NCI-H1105 treated with DMSO at 0.1 percent for 48 hours (cell line): ENCODE measurements at regions not wholly inside any gene's neighbourhood (a gene's known extent, or its start where the extent isn't known, plus 50 kb on each side); places are given as distances from the start of the nearest gene placed in this dataset.
A peak's percentile ranks its signal among the peaks of the same experiment; 100 is the strongest.

Source experiments
- DNase-seq: peaks from one replicate; lab custom pipeline; 2025; lab: John Stamatoyannopoulos, UW

GRCh38 chr4:19402581-19403065 is 849.1 kb upstream of the SLIT2 start:
- DNase-seq = no peak

GRCh38 chr4:19401301-19402080 is 850.2 kb upstream of the SLIT2 start:
- no peak for DNase-seq

- DNase-seq = no peak
Observed at GRCh38 chr4:19400820-19401219, 850.9 kb upstream of the SLIT2 start.

- DNase-seq = no peak
Observed at GRCh38 chr4:19399001-19399400, 852.7 kb upstream of the SLIT2 start.

GRCh38 chr4:19386786-19387185 is 864.9 kb upstream of the SLIT2 start:
- DNase-seq = no peak

GRCh38 chr4:19382993-19383756 is 868.5 kb upstream of the SLIT2 start:
- DNase-seq = no peak

GRCh38 chr4:19381068-19381467 is 870.6 kb upstream of the SLIT2 start:
- no peak for DNase-seq

GRCh38 chr4:19380600-19380999 is 871.1 kb upstream of the SLIT2 start:
- DNase-seq = no peak

- DNase-seq = no peak
Observed at GRCh38 chr4:19379191-19379708, 872.5 kb upstream of the SLIT2 start.

GRCh38 chr4:19375931-19376330 is 875.8 kb upstream of the SLIT2 start:
- DNase-seq = no peak

GRCh38 chr4:19375136-19375804 is 876.4 kb upstream of the SLIT2 start:
- peak; percentile 24 for DNase-seq

GRCh38 chr4:19372390-19372789 is 879.3 kb upstream of the SLIT2 start:
- no peak for DNase-seq

- DNase-seq = no peak
Observed at GRCh38 chr4:19368800-19369199, 882.9 kb upstream of the SLIT2 start.

- DNase-seq = no peak
Observed at GRCh38 chr4:19366916-19367315, 884.8 kb upstream of the SLIT2 start.

- DNase-seq = no peak
Observed at GRCh38 chr4:19358015-19358414, 893.7 kb upstream of the SLIT2 start.

- DNase-seq = no peak
Observed at GRCh38 chr4:19349416-19349815, 902.3 kb upstream of the SLIT2 start.

GRCh38 chr4:19348746-19349145 is 903.0 kb upstream of the SLIT2 start:
- DNase-seq = no peak

GRCh38 chr4:19346636-19347035 is 905.1 kb upstream of the SLIT2 start:
- no peak for DNase-seq

- no peak for DNase-seq
Observed at GRCh38 chr4:19329631-19330030, 922.1 kb upstream of the SLIT2 start.

- DNase-seq = peak; percentile 68
Observed at GRCh38 chr4:19329077-19329476, 922.6 kb upstream of the SLIT2 start.

GRCh38 chr4:19327364-19327763 is 924.3 kb upstream of the SLIT2 start:
- DNase-seq = no peak

- no peak for DNase-seq
Observed at GRCh38 chr4:19324184-19324583, 927.5 kb upstream of the SLIT2 start.

GRCh38 chr4:19319607-19320006 is 932.1 kb upstream of the SLIT2 start:
- no peak for DNase-seq
